IMR-90 (cell line): ENCODE measurements at regions not wholly inside any gene's neighbourhood (a gene's known extent, or its start where the extent isn't known, plus 50 kb on each side); places are given as distances from the start of the nearest gene placed in this dataset.

Source experiments
- ATAC-seq: fragments of 200-7000 bp; cut with Tn5 transposase; 2 replicates; pipeline ENCODE4 v1.9.1; 2020; ENCODE audit warnings: low read depth, mild to moderate bottlenecking, moderate library complexity
- BruUV-seq: library from RNA; stranded (reverse); fragments of 400-500 nt; replicated peaks from 2 replicates; lab custom pipeline; 2021; lab: Mats Ljungman, UMichigan
- CTCF ChIA-PET: fragments of 300-600 bp; formaldehyde crosslinking; extraction: SDS; loops from one replicate; lab custom pipeline; 2021; ENCODE audit warnings: antibody characterized with exemption; lab: Yijun Ruan, JAX
- POLR2A ChIA-PET: fragments of 300-600 bp; sonication (Branson Sonifier 250); formaldehyde crosslinking; loops from one replicate; lab custom pipeline; 2022; ENCODE audit warnings: antibody characterized with exemption; ENCODE audit not compliant: unreplicated experiment; lab: Charles Lee
- DNase-seq: peaks from one replicate; pipeline ENCODE4 v3.0.0; 2013
- H2AFZ ChIP-seq: replicated peaks from 2 replicates; pipeline ENCODE3; 2013; ENCODE audit warnings: low read length, mild to moderate bottlenecking; ENCODE audit not compliant: poor library complexity
- H2AK5ac ChIP-seq: 2 replicates; pipeline ENCODE4 v1.6.1; 2013; ENCODE audit warnings: low read depth, low read length, inconsistent platforms
- H2AK9ac ChIP-seq: replicated peaks from 2 replicates; pipeline ENCODE3; 2013; ENCODE audit warnings: mild to moderate bottlenecking, low read depth, low read length, moderate library complexity; ENCODE audit not compliant: poor library complexity
- H2BK120ac ChIP-seq: 2 replicates; pipeline ENCODE4 v1.6.1; 2013; ENCODE audit warnings: low read depth, low read length, inconsistent platforms
- H2BK15ac ChIP-seq: 3 replicates; pipeline ENCODE4 v1.6.1; 2013; ENCODE audit warnings: low read depth, low read length, inconsistent platforms
- H2BK20ac ChIP-seq: 2 replicates; pipeline ENCODE4 v1.6.1; 2013; ENCODE audit warnings: low read depth, mild to moderate bottlenecking, inconsistent platforms, low read length, moderate library complexity
- H2BK5ac ChIP-seq: 2 replicates; pipeline ENCODE4 v1.6.1; 2013; ENCODE audit warnings: mild to moderate bottlenecking, low read depth, low read length, inconsistent platforms; ENCODE audit not compliant: poor library complexity, severe bottlenecking
- H3K14ac ChIP-seq: replicated peaks from 2 replicates; pipeline ENCODE4 v1.6.1; 2013; ENCODE audit warnings: low read depth, low read length, inconsistent platforms
- H3K18ac ChIP-seq: 2 replicates; pipeline ENCODE4 v1.6.1; 2013; ENCODE audit warnings: low read depth, low read length, control low read depth
- H3K23ac ChIP-seq: 2 replicates; pipeline ENCODE4 v1.6.1; 2013; ENCODE audit warnings: low read depth, low read length, inconsistent platforms
- H3K27ac ChIP-seq: 2 replicates; pipeline ENCODE4 v1.5.1; 2013; ENCODE audit warnings: mild to moderate bottlenecking, control low read depth, low read length; ENCODE audit not compliant: insufficient read depth
- H3K27me3 ChIP-seq: 2 replicates; pipeline ENCODE4 v1.6.1; 2013; ENCODE audit warnings: low read length; ENCODE audit not compliant: control insufficient read depth, insufficient read depth
- H3K36me3 ChIP-seq: 2 replicates; pipeline ENCODE4 v1.6.1; 2013; ENCODE audit warnings: low read length, mixed read lengths; ENCODE audit not compliant: control insufficient read depth, insufficient read depth
- H3K4ac ChIP-seq: 2 replicates; pipeline ENCODE4 v1.6.1; 2013; ENCODE audit warnings: low read depth, low read length, inconsistent platforms
- H3K4me1 ChIP-seq: 2 replicates; pipeline ENCODE4 v1.6.1; 2013; ENCODE audit warnings: low read length, mixed read lengths; ENCODE audit not compliant: control insufficient read depth, insufficient read depth
- H3K4me2 ChIP-seq: 2 replicates; pipeline ENCODE4 v1.6.1; 2013; ENCODE audit warnings: low read depth, mild to moderate bottlenecking, control low read depth, low read length, moderate library complexity
- H3K4me3 ChIP-seq: 2 replicates; pipeline ENCODE4 v1.5.1; 2013; ENCODE audit warnings: low read depth, mild to moderate bottlenecking, control low read depth, low read length, moderate library complexity; ENCODE audit not compliant: insufficient read depth
- H3K56ac ChIP-seq: 2 replicates; pipeline ENCODE4 v1.6.1; 2013; ENCODE audit warnings: low read length, inconsistent platforms; ENCODE audit not compliant: insufficient read depth; ENCODE audit errors: extremely low read depth
- H3K79me1 ChIP-seq, 2 experiments: 2 replicates each; pipeline ENCODE4 v1.6.1; 2013; ENCODE audit warnings: low read length in 2 of 2, inconsistent platforms in 1 of 2, low read depth in 1 of 2
- H3K9ac ChIP-seq: 2 replicates; pipeline ENCODE4 v1.6.1; 2013; ENCODE audit warnings: low read depth, low read length, control low read depth
- H3K9me1 ChIP-seq: 2 replicates; pipeline ENCODE4 v1.6.1; 2013; ENCODE audit warnings: low read length, inconsistent platforms; ENCODE audit not compliant: insufficient read depth
- H3K9me3 ChIP-seq: 2 replicates; pipeline ENCODE4 v1.6.1; 2013; ENCODE audit warnings: low read length; ENCODE audit not compliant: control insufficient read depth, insufficient read depth
- H4K20me1 ChIP-seq: 2 replicates; pipeline ENCODE4 v1.6.1; 2013; ENCODE audit warnings: low read length, inconsistent platforms; ENCODE audit not compliant: insufficient read depth
- H4K5ac ChIP-seq: 2 replicates; pipeline ENCODE4 v1.6.1; 2013; ENCODE audit warnings: mild to moderate bottlenecking, low read depth, low read length, control low read depth
- H4K8ac ChIP-seq, 2 experiments: 2 replicates each; pipeline ENCODE4 v1.6.1; 2013; ENCODE audit warnings: low read depth in 2 of 2, low read length in 2 of 2, control low read depth in 1 of 2, inconsistent platforms in 1 of 2
- H4K91ac ChIP-seq: 2 replicates; pipeline ENCODE4 v1.6.1; 2013; ENCODE audit warnings: low read depth, low read length, inconsistent platforms; ENCODE audit not compliant: insufficient read depth
- CHD1 ChIP-seq: IDR thresholded peaks from 2 replicates; pipeline ENCODE4 v1.6.1; 2012; ENCODE audit warnings: low read depth, low read length, improper control_type of control experiment
- ELK1 ChIP-seq: fragments of 150-350 bp; IDR thresholded peaks from 2 replicates; pipeline ENCODE4 v1.6.1; 2016; ENCODE audit warnings: low read depth, mild to moderate bottlenecking, low read length, moderate library complexity, borderline replicate concordance
- FOS ChIP-seq: fragments of 150-350 bp; IDR thresholded peaks from 2 replicates; pipeline ENCODE4 v1.6.1; 2016; ENCODE audit warnings: low read depth, low read length
- MAFK ChIP-seq: IDR thresholded peaks from 2 replicates; pipeline ENCODE4 v1.6.1; 2012; ENCODE audit warnings: low read depth, low read length, improper control_type of control experiment
- MAZ ChIP-seq: IDR thresholded peaks from 2 replicates; pipeline ENCODE4 v1.6.1; 2012; ENCODE audit warnings: low read depth, mild to moderate bottlenecking, low read length, improper control_type of control experiment, moderate library complexity, borderline replicate concordance
- MXI1 ChIP-seq: IDR thresholded peaks from 2 replicates; pipeline ENCODE4 v1.6.1; 2012; ENCODE audit warnings: low read depth, mild to moderate bottlenecking, low read length, moderate library complexity, borderline replicate concordance
- NFE2L2 ChIP-seq: fragments of 150-350 bp; IDR thresholded peaks from 2 replicates; pipeline ENCODE4 v1.6.1; 2016; ENCODE audit warnings: low read depth, mild to moderate bottlenecking, low read length
- RAD21 ChIP-seq: IDR thresholded peaks from 2 replicates; pipeline ENCODE4 v1.6.1; 2012; ENCODE audit warnings: low read length, improper control_type of control experiment
- RCOR1 ChIP-seq: IDR thresholded peaks from 2 replicates; pipeline ENCODE4 v1.6.1; 2012; ENCODE audit warnings: mild to moderate bottlenecking, low read length, improper control_type of control experiment; ENCODE audit not compliant: insufficient replicate concordance
- RFX5 ChIP-seq: IDR thresholded peaks from 2 replicates; pipeline ENCODE4 v1.8.0; 2012; ENCODE audit warnings: low read depth, mild to moderate bottlenecking, low read length, moderate library complexity
- SMC3 ChIP-seq: fragments of 150-350 bp; IDR thresholded peaks from 2 replicates; pipeline ENCODE4 v1.6.1; 2016; ENCODE audit warnings: low read depth, mild to moderate bottlenecking, antibody characterized with exemption, low read length, moderate library complexity
- WGBS, 2 experiments: methylation state at CpG; one replicate each; pipeline versions ENCODE4 v1.1.5 to v1.1.7; 2013; ENCODE audit warnings: missing lambda C conversion rate in 2 of 2; ENCODE audit not compliant: insufficient read length in 1 of 2; ENCODE audit errors: extremely low coverage in 2 of 2; 5-methylcytosine and 5-hydroxymethylcytosine counted together
- dilution Hi-C: fragments of 300-500 bp; cut with HindIII; formaldehyde crosslinking; loops from one replicate; pipeline ENCODE4 v1.14.3; 2018; ENCODE audit warnings: low sequenced_read_pairs; ENCODE audit not compliant: unreplicated experiment
- in situ Hi-C: fragments of 300-500 bp; cut with MboI; formaldehyde crosslinking; loops from 3 replicates; pipeline ENCODE4 v1.14.3; 2019; ENCODE audit warnings: low sequenced_read_pairs, inconsistent platforms, mixed read lengths
- intact Hi-C: fragments of 100-400 bp; cut with micrococcal nuclease; formaldehyde crosslinking; loops from 2 replicates; pipeline ENCODE4 v1.10.0; 2022
- TF ChIP-seq, protein P1 (sequence below): fragments of 150-350 bp; IDR thresholded peaks from 2 replicates; pipeline ENCODE4 v1.6.1; 2017; ENCODE audit warnings: mild to moderate bottlenecking, antibody characterized with exemption, low read length, low read depth

GRCh38 chr7:132647311-132647710, 71.0 kb upstream of the PLXNA4 start:
- Histone ChIP-seq H2BK15ac (no peak overlapping the region), H4K5ac (no peak overlapping the region), H3K36me3 (no peaks in the 10 kb centered on the region), H4K20me1 (no peaks in the 10 kb centered on the region), H3K4me2 (no peak overlapping the region), H3K18ac (no peak overlapping the region), H3K79me1 (no peaks in the 10 kb centered on the region), H2BK5ac (peak overlapping the region; percentile 32), H3K9ac (no peak overlapping the region), H2AK5ac (no peak overlapping the region), H2AK9ac (no peak overlapping the region), H3K9me3 (no peaks in the 10 kb centered on the region), H2BK120ac (no peak overlapping the region), H2BK20ac (no peak overlapping the region), H3K9me1 (no peaks in the 10 kb centered on the region), H4K8ac (no peak overlapping the region), H3K14ac (no peak overlapping the region), H3K4ac (no peak overlapping the region), H3K27me3 (no peaks in the 10 kb centered on the region), H4K91ac (no peak overlapping the region), H3K23ac (no peak overlapping the region), H2AFZ (no peak overlapping the region), H3K4me3 (no peak overlapping the region), H3K27ac (no peak overlapping the region), H3K4me1 (no peaks in the 10 kb centered on the region), H3K56ac (no peak overlapping the region)
- WGBS, 2 experiments, result 100% methylated on average over 1 of the region's 1 CpG; no CpG with 5 or more reads in 1 of the 2 experiments
- CTCF ChIA-PET, result no interaction called here
- POLR2A ChIA-PET, result no interaction called here
- ATAC-seq (no peak), DNase-seq (no peak)
- TF ChIP-seq, protein P1, sequence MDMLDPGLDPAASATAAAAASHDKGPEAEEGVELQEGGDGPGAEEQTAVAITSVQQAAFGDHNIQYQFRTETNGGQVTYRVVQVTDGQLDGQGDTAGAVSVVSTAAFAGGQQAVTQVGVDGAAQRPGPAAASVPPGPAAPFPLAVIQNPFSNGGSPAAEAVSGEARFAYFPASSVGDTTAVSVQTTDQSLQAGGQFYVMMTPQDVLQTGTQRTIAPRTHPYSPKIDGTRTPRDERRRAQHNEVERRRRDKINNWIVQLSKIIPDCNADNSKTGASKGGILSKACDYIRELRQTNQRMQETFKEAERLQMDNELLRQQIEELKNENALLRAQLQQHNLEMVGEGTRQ, result no peak
- TF ChIP-seq MXI1 (no peak), SMC3 (no peak), MAZ (no peak), FOS (no peak), RCOR1 (no peak), RAD21 (no peak), RFX5 (no peak), NFE2L2 (no peak), MAFK (no peak), ELK1 (no peak), CHD1 (no peak)
- intact Hi-C loops (no loop called here), dilution Hi-C loops (no loop called here), in situ Hi-C loops (no loop called here)
- BruUV-seq, result no TSS peak
